Cardiac fibroblast (primary cell): ENCODE measurements at regions not wholly inside any gene's neighbourhood (a gene's known extent, or its start where the extent isn't known, plus 50 kb on each side); places are given as distances from the start of the nearest gene placed in this dataset.

Source experiments
- DNase-seq, 2 donors: peaks; one replicate each; pipeline versions ENCODE4 v3.0.0 to v3.0.0-alpha.2; 2010; ENCODE audit warnings: low read depth in 2 of 2
- H3K4me3 ChIP-seq, 2 donors: replicated peaks in 1 of 2; 1 replicate in 1 of 2; 2 replicates in 1 of 2; pipeline ENCODE4 v1.5.1; 2011; ENCODE audit warnings: low read depth in 2 of 2, low read length in 2 of 2, mild to moderate bottlenecking in 2 of 2, moderate library complexity in 1 of 2
- CTCF ChIP-seq: IDR thresholded peaks from one replicate; pipeline ENCODE4 v1.5.1; 2011; ENCODE audit warnings: low read depth, mild to moderate bottlenecking, low read length, inconsistent platforms

- DNase-seq: no peak
- TF ChIP-seq CTCF: no peak
- no peak overlapping the region for H3K4me3 ChIP-seq
These were observed 595.4 kb upstream of the AGA start for GRCh38 chr4:178037459-178038214.

GRCh38 chr4:178056996-178057395 lies 614.8 kb upstream of the AGA start:
- no peak for TF ChIP-seq CTCF
- no peak for DNase-seq
- H3K4me3 ChIP-seq: no peak overlapping the region

GRCh38 chr4:178063568-178063967 lies 621.3 kb upstream of the AGA start:
- H3K4me3 ChIP-seq: no peak overlapping the region
- no peak for DNase-seq
- no peak for TF ChIP-seq CTCF

- H3K4me3 ChIP-seq: no peak overlapping the region
- no peak for TF ChIP-seq CTCF
- no peak for DNase-seq
These were observed 624.2 kb upstream of the AGA start for GRCh38 chr4:178066338-178066941.

DNA sequence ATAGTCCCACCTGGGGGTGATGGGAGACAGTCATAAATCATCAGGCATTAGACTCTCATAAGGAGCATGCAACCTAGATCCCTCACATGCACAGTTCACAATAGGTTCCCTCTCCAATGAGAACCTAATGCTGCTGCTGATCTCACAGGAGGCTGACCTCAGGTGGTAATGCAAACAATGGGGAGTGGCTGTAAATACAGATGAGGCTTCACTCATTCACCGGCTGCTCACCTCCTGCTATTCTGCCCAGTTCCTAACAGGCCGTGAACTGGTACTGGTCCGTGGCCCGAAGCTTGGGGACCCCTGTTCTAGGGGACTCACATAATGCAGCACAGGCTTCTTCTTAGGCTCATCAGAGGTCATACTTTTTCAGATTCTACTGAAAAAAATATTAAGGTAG lies 625.9 kb upstream of the AGA start:
- no peak overlapping the region for H3K4me3 ChIP-seq
- no peak for TF ChIP-seq CTCF
- no peak for DNase-seq

GRCh38 chr4:178070163-178070562 lies 627.9 kb upstream of the AGA start:
- DNase-seq: no peak
- H3K4me3 ChIP-seq: no peak overlapping the region
- TF ChIP-seq CTCF: no peak
